GM12864 (cell line): ENCODE measurements at regions not wholly inside any gene's neighbourhood (a gene's known extent, or its start where the extent isn't known, plus 50 kb on each side); places are given as distances from the start of the nearest gene placed in this dataset.
"Not testable (repeated sequence)": the region's sequence is repeated elsewhere in the genome, so short reads cannot be mapped to it uniquely, and the experiment has no call there.

Experiments
- DNase-seq: peaks from one replicate; pipeline ENCODE4 v3.0.0-alpha.2; 2011; ENCODE audit warnings: low read depth
- H3K4me3 ChIP-seq: 2 replicates; pipeline ENCODE4 v1.5.1; 2011; ENCODE audit warnings: mild to moderate bottlenecking, low read depth, low read length, control low read depth
- CTCF ChIP-seq: IDR thresholded peaks from 2 replicates; pipeline ENCODE4 v1.5.1; 2011; ENCODE audit warnings: low read depth, mild to moderate bottlenecking, moderate library complexity, low read length, control low read depth, inconsistent platforms; ENCODE audit errors: missing control alignments

DNA sequence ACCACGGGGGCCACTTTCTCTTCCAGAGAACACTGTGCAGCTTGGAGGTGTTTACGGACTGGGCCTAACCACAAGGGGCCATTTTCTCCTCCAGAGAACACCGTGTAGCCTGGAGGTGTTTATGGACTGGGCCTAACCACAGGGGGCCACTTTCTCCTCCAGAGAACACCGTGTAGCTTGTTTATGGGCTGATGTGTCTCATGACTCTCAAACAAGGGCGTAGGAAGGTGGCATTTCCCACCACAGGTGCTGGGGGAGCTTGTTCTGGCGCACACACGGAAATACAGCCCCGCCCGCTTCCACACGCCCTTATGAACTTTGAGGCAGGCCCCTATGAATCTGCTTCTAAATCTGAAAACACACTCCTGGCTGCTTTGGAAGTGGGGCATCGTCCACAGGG, 174.6 kb upstream of the SFSWAP start:
- DNase-seq: no peak
- H3K4me3 ChIP-seq: no peak overlapping the region
- TF ChIP-seq CTCF: no peak

DNA sequence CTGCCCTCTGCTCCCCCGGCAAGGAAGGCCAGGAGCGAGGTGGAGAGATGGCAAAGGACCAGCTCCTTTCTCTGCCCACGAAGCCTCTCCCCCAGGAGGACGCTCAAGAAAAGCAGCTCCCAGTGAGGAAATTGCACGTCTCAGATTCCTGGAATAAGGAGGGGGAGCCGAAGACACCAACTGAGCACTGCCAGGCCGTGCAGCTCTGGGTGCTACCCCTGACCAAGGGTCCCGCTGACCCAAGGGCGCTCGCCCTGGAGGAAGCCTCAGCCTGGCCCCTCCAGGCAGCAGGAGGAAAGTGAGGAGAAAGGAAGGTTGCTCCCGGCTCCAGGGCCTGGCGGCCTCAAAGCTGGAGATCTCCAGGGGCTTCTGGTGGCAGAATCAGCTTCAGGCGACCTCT, 174.1 kb upstream of the SFSWAP start:
- TF ChIP-seq CTCF: no peak
- DNase-seq: no peak
- no peak overlapping the region for H3K4me3 ChIP-seq

DNA sequence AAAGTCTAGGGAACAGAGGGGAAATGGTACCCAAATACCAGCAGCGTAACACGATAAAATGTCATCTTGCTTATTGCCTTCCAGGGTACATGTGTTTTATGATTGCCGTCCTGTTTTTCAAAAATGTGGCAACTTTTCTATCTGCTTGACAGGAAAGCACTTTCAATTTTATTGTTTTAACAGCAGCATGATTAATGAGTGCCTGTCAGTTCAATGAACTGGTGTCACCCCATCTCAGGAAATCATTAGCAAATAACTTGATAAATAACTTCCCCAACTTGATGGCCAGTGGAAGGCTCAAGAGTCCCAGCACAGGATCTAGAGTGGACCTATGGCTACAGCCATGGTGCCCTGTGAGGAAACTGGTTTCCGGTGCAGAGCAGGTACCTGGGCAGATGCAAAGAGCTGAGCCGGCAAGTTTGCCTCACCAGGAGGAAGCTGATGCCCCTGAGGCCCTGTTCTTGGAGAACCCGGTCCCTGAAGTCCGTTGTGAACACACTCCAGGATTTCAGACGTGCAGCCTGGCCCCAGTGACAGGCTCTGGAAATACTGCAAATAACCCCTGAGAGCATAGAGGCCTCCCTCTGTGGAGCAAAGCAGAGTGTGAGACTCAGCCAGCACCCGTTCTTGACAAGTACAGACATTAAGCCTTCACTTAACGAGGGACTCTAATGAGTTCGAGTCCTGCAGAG, 173.5 kb upstream of the SFSWAP start:
- no peak overlapping the region for H3K4me3 ChIP-seq
- no peak for TF ChIP-seq CTCF
- no peak for DNase-seq

GRCh38 chr12:131539381-131539780, 171.5 kb upstream of the SFSWAP start:
- no peak for TF ChIP-seq CTCF
- no peak for DNase-seq
- no peak overlapping the region for H3K4me3 ChIP-seq

DNA sequence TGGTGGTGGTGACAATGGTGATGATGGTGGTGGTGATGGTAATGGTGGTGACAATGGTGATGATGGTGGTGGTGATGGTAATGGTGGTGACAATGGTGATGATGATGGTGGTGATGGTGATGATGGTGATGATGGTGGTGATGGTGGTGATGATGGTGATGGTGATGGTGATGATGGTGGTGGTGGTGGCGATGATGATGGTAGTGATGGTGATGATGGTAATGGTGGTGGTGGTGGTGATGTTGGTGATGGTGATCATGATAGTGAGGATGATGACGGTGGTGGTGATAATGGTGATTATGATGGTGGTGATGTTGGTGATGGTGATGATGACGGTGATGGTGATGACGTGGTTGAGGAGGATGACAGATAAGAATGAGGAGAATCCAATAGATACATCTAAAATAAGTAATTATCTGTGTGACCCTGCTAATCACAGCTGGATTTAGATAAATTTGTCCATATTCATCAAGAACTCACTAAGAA, 170.7 kb upstream of the SFSWAP start:
- no peak for DNase-seq
- no peak overlapping the region for H3K4me3 ChIP-seq
- TF ChIP-seq CTCF: no peak

GRCh38 chr12:131541512-131541911, 169.4 kb upstream of the SFSWAP start:
- not testable (repeated sequence) for H3K4me3 ChIP-seq, DNase-seq

DNA sequence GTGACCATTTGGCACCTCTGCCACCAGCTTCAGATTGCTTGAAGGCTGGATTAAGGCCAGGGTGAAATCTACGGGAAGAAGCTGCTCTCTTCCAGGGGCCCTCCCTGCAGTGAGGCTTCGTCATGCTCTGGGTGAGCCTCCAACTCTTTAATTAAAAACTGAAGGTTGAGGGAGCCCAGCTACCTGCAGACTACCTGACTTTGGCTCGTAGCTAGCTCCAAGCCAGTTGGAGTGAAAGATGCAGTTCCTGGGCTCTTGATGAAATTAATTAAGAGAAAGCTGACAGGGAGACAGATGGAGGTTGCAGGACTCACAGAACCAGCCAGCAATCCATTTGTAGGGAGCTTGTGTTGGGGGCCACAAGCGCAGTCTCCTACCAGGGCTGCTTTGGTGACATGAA, 168.5 kb upstream of the SFSWAP start:
- H3K4me3 ChIP-seq: no peak overlapping the region
- no peak for DNase-seq
- TF ChIP-seq CTCF: no peak
